Body of pancreas (tissue), 4 donors: ENCODE measurements at regions not wholly inside any gene's neighbourhood (a gene's known extent, or its start where the extent isn't known, plus 50 kb on each side); places are given as distances from the start of the nearest gene placed in this dataset.

Experiments
- POLR2A ChIP-seq, 3 donors: fragments of 450-650 bp; IDR thresholded peaks; one replicate each; pipeline ENCODE4 v1.6.1; 2016; ENCODE audit warnings: antibody characterized with exemption in 3 of 3, mild to moderate bottlenecking in 2 of 3
- TF ChIP-seq, protein P1 (sequence below), 7 experiments: fragments of 450-650 bp in 4 of 7; fragments of 200-600 bp in 3 of 7; sonication (generic) in 3 of 7; IDR thresholded peaks; one replicate each; pipeline ENCODE4 v1.5.1; 2016 to 2019; ENCODE audit warnings: antibody characterized with exemption in 7 of 7

DNA sequence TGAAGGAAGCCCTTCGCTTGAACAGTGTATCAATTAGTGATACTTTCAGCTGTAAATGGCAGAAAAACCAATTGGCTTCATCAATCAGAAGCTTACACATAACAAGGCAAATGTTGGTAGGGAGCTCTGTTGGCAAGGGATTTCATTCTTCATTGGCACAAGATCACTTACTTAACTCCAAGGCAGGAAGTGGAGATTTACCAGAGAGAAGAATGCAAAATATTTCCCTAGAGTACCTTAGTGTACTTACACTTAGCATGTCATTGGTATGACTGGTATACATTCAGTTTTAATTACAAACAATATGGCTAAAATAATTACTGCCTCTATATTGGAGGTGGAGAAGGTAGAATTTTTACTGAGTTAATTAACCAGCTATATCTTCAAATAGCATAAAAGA, 545.0 kb downstream of the GABRG1 start:
- TF ChIP-seq, protein P1, sequence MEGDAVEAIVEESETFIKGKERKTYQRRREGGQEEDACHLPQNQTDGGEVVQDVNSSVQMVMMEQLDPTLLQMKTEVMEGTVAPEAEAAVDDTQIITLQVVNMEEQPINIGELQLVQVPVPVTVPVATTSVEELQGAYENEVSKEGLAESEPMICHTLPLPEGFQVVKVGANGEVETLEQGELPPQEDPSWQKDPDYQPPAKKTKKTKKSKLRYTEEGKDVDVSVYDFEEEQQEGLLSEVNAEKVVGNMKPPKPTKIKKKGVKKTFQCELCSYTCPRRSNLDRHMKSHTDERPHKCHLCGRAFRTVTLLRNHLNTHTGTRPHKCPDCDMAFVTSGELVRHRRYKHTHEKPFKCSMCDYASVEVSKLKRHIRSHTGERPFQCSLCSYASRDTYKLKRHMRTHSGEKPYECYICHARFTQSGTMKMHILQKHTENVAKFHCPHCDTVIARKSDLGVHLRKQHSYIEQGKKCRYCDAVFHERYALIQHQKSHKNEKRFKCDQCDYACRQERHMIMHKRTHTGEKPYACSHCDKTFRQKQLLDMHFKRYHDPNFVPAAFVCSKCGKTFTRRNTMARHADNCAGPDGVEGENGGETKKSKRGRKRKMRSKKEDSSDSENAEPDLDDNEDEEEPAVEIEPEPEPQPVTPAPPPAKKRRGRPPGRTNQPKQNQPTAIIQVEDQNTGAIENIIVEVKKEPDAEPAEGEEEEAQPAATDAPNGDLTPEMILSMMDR (IDR thresholded peaks at IDR 0.05), result no peak
- TF ChIP-seq POLR2A (IDR thresholded peaks at IDR 0.05), result no peak
